HepG2 (cell line): ENCODE measurements at regions not wholly inside any gene's neighbourhood (a gene's known extent, or its start where the extent isn't known, plus 50 kb on each side); places are given as distances from the start of the nearest gene placed in this dataset.
A peak's percentile ranks its signal among the peaks of the same experiment; 100 is the strongest.

Experiments used
- ATF3 ChIP-seq: sonication (generic); formaldehyde crosslinking; IDR thresholded peaks from 2 replicates; pipeline ENCODE4 v1.4.0; 2020; ENCODE audit warnings: missing genetic modification reagents
- CREM ChIP-seq, 2 experiments: sonication (generic) in 1 of 2; formaldehyde crosslinking in 1 of 2; IDR thresholded peaks; 2 replicates each; pipeline versions ENCODE4 v1.4.0 to v1.6.1; 2016 to 2020; ENCODE audit warnings: antibody characterized with exemption in 1 of 2, mild to moderate bottlenecking in 1 of 2, missing genetic modification reagents in 1 of 2
- FOXA3 ChIP-seq: IDR thresholded peaks from 2 replicates; pipeline ENCODE4 v1.6.1; 2016; ENCODE audit warnings: missing genetic modification reagents, missing compliant biosample characterization
- GATA4 ChIP-seq: sonication (generic); IDR thresholded peaks from 2 replicates; pipeline ENCODE4 v1.6.1; 2016; ENCODE audit warnings: antibody characterized with exemption, low read depth, borderline replicate concordance
- HIVEP1 ChIP-seq: sonication (generic); formaldehyde crosslinking; IDR thresholded peaks from 2 replicates; pipeline ENCODE4 v1.4.0; 2020; ENCODE audit warnings: mild to moderate bottlenecking, missing genetic modification reagents
- HNF4A ChIP-seq: sonication (generic); formaldehyde crosslinking; IDR thresholded peaks from 2 replicates; pipeline ENCODE4 v1.4.0; 2020; ENCODE audit warnings: missing genetic modification reagents
- KDM5B ChIP-seq: sonication (generic); formaldehyde crosslinking; IDR thresholded peaks from 2 replicates; pipeline ENCODE4 v1.4.0; 2020; ENCODE audit warnings: missing genetic modification reagents, mild to moderate bottlenecking, borderline replicate concordance
- MIXL1 ChIP-seq: IDR thresholded peaks from 2 replicates; pipeline ENCODE4 v1.6.1; 2016
- SNAI1 ChIP-seq: sonication (generic); formaldehyde crosslinking; IDR thresholded peaks from 2 replicates; pipeline ENCODE4 v1.5.0; 2020; ENCODE audit warnings: mild to moderate bottlenecking, missing genetic modification reagents, borderline replicate concordance
- ZGPAT ChIP-seq: IDR thresholded peaks from 2 replicates; pipeline ENCODE4 v1.6.1; 2016; ENCODE audit warnings: mild to moderate bottlenecking
- ZMAT3 ChIP-seq: sonication (generic); formaldehyde crosslinking; conservative IDR thresholded peaks from 2 replicates; pipeline ENCODE4 v1.7.0; 2021; ENCODE audit warnings: missing genetic modification reagents
- ZMYM4 ChIP-seq: sonication (generic); formaldehyde crosslinking; IDR thresholded peaks from 2 replicates; pipeline ENCODE4 v1.8.1; 2023; ENCODE audit warnings: mild to moderate bottlenecking, missing genetic modification reagents
- ZNF12 ChIP-seq: sonication (generic); formaldehyde crosslinking; IDR thresholded peaks from 2 replicates; pipeline ENCODE4 v1.5.0; 2020; ENCODE audit warnings: missing genetic modification reagents
- ZNF292 ChIP-seq: sonication (generic); formaldehyde crosslinking; IDR thresholded peaks from 2 replicates; pipeline ENCODE4 v1.8.1; 2022; ENCODE audit warnings: mild to moderate bottlenecking, low read depth, missing genetic modification reagents, borderline replicate concordance
- ZNF383 ChIP-seq: sonication (generic); formaldehyde crosslinking; IDR thresholded peaks from 2 replicates; pipeline ENCODE4 v1.4.0; 2020; ENCODE audit warnings: missing genetic modification reagents, mild to moderate bottlenecking, borderline replicate concordance
- ZNF761 ChIP-seq: sonication (generic); formaldehyde crosslinking; conservative IDR thresholded peaks from 2 replicates; pipeline ENCODE4 v1.4.0; 2020; ENCODE audit warnings: mild to moderate bottlenecking, missing genetic modification reagents
- ZNF841 ChIP-seq: sonication (generic); formaldehyde crosslinking; IDR thresholded peaks from 2 replicates; pipeline ENCODE4 v1.8.1; 2023; ENCODE audit warnings: missing genetic modification reagents, borderline replicate concordance
- TF ChIP-seq, protein P1 (sequence below): sonication (generic); formaldehyde crosslinking; conservative IDR thresholded peaks from 2 replicates; pipeline ENCODE4 v1.4.0; 2020; ENCODE audit warnings: mild to moderate bottlenecking, missing genetic modification reagents, moderate library complexity
- TF ChIP-seq, protein P2 (sequence below): IDR thresholded peaks from 2 replicates; pipeline ENCODE4 v1.4.0; 2020; ENCODE audit warnings: mild to moderate bottlenecking, missing genetic modification reagents
- TF ChIP-seq, protein P3 (sequence below): sonication (generic); formaldehyde crosslinking; IDR thresholded peaks from 2 replicates; pipeline ENCODE4 v1.8.1; 2023; ENCODE audit warnings: missing genetic modification reagents, mild to moderate bottlenecking, borderline replicate concordance

DNA sequence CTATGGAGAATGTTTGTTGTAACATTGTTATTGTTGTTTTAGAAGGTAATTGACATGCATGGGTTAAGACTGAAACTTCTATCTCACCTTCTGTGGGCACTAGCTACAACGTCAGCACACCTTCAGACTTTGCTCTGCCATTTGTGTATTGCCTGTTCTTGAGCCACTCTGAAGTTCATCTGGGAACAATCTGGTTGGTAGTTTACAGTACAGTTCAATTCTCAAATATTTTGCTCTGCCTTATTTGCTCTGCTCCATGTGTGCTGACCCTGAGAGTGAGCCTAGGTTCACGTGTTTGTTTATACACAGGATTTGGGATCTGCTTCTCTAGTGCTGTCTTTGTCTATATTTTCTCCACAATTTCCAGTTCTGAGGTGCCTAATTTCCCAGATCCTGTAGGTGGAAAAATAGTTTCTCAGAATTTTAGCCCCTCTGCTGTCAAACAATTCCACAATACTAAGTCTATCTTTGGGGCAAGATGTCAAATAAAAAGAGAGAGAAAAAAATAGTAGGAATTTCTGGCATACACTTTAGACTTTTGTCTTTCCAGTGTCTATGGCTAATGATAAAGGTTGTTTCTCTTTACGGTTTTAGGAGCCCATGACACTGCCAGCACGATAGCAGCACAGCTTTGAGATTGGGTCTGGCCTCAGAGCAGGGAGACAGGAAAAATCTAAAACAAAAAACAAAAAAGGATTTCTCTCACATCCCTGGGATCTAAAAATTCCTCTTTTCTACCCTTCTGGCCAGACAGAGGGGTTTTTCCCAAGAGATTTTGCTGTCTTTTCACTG, 721.4 kb downstream of the VGLL3 start (continued):
- TF ChIP-seq ZNF383: no peak
- no peak for TF ChIP-seq ZNF761 (CRISPR knock-in tag)
- TF ChIP-seq, protein P1, sequence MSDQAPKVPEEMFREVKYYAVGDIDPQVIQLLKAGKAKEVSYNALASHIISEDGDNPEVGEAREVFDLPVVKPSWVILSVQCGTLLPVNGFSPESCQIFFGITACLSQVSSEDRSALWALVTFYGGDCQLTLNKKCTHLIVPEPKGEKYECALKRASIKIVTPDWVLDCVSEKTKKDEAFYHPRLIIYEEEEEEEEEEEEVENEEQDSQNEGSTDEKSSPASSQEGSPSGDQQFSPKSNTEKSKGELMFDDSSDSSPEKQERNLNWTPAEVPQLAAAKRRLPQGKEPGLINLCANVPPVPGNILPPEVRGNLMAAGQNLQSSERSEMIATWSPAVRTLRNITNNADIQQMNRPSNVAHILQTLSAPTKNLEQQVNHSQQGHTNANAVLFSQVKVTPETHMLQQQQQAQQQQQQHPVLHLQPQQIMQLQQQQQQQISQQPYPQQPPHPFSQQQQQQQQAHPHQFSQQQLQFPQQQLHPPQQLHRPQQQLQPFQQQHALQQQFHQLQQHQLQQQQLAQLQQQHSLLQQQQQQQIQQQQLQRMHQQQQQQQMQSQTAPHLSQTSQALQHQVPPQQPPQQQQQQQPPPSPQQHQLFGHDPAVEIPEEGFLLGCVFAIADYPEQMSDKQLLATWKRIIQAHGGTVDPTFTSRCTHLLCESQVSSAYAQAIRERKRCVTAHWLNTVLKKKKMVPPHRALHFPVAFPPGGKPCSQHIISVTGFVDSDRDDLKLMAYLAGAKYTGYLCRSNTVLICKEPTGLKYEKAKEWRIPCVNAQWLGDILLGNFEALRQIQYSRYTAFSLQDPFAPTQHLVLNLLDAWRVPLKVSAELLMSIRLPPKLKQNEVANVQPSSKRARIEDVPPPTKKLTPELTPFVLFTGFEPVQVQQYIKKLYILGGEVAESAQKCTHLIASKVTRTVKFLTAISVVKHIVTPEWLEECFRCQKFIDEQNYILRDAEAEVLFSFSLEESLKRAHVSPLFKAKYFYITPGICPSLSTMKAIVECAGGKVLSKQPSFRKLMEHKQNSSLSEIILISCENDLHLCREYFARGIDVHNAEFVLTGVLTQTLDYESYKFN: peak; percentile 96
- peak; percentile 58; the same call in 1 of the 2 replicates for TF ChIP-seq CREM (IDR thresholded peaks at IDR 0.05)
- TF ChIP-seq CREM (CRISPR knock-in tag; IDR thresholded peaks at IDR 0.05): no peak
- TF ChIP-seq, protein P2, sequence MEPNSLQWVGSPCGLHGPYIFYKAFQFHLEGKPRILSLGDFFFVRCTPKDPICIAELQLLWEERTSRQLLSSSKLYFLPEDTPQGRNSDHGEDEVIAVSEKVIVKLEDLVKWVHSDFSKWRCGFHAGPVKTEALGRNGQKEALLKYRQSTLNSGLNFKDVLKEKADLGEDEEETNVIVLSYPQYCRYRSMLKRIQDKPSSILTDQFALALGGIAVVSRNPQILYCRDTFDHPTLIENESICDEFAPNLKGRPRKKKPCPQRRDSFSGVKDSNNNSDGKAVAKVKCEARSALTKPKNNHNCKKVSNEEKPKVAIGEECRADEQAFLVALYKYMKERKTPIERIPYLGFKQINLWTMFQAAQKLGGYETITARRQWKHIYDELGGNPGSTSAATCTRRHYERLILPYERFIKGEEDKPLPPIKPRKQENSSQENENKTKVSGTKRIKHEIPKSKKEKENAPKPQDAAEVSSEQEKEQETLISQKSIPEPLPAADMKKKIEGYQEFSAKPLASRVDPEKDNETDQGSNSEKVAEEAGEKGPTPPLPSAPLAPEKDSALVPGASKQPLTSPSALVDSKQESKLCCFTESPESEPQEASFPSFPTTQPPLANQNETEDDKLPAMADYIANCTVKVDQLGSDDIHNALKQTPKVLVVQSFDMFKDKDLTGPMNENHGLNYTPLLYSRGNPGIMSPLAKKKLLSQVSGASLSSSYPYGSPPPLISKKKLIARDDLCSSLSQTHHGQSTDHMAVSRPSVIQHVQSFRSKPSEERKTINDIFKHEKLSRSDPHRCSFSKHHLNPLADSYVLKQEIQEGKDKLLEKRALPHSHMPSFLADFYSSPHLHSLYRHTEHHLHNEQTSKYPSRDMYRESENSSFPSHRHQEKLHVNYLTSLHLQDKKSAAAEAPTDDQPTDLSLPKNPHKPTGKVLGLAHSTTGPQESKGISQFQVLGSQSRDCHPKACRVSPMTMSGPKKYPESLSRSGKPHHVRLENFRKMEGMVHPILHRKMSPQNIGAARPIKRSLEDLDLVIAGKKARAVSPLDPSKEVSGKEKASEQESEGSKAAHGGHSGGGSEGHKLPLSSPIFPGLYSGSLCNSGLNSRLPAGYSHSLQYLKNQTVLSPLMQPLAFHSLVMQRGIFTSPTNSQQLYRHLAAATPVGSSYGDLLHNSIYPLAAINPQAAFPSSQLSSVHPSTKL (CRISPR knock-in tag): peak; percentile 68
- TF ChIP-seq MIXL1: peak; percentile 47; the same call in 1 of the 2 replicates
- TF ChIP-seq HNF4A (CRISPR knock-in tag): peak; percentile 93
- no peak for TF ChIP-seq KDM5B
- peak; percentile 57; the same call in 1 of the 2 replicates for TF ChIP-seq ZNF292
- TF ChIP-seq SNAI1 (CRISPR knock-in tag): no peak
- TF ChIP-seq ZNF12 (CRISPR knock-in tag): no peak
- peak; percentile 89 for TF ChIP-seq ZMYM4 (CRISPR knock-in tag)
- TF ChIP-seq ZMAT3 (CRISPR knock-in tag): 0 out of 2 replicates have a peak, but pooled peaks have one; percentile 32
- no peak for TF ChIP-seq ATF3 (CRISPR knock-in tag)
- TF ChIP-seq HIVEP1 (CRISPR knock-in tag): no peak
- TF ChIP-seq ZNF841: no peak
- peak; percentile 65 for TF ChIP-seq FOXA3 (CRISPR knock-in tag)
- TF ChIP-seq, protein P3, sequence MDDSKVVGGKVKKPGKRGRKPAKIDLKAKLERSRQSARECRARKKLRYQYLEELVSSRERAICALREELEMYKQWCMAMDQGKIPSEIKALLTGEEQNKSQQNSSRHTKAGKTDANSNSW (CRISPR knock-in tag): no peak
- no peak for TF ChIP-seq GATA4
- TF ChIP-seq ZGPAT (CRISPR knock-in tag): 0 out of 2 replicates have a peak, but pooled peaks have one; percentile 27
